Panc1 (cell line): ENCODE measurements at regions not wholly inside any gene's neighbourhood (a gene's known extent, or its start where the extent isn't known, plus 50 kb on each side); places are given as distances from the start of the nearest gene placed in this dataset.

Experiments
- ATAC-seq: fragments of 200-7000 bp; cut with Tn5 transposase; 2 replicates; pipeline ENCODE4 v1.9.1; 2020; ENCODE audit warnings: mild to moderate bottlenecking, moderate library complexity
- BruUV-seq: library from RNA; stranded (reverse); fragments of 400-500 nt; replicated peaks from 2 replicates; lab custom pipeline; 2021; lab: Mats Ljungman, UMichigan
- CTCF ChIA-PET: fragments of 300-600 bp; sonication (Branson Sonifier 250); formaldehyde crosslinking; loops from one replicate; lab custom pipeline; 2022; ENCODE audit warnings: antibody characterized with exemption; lab: Charles Lee
- POLR2A ChIA-PET: fragments of 300-600 bp; sonication (Branson Sonifier 250); formaldehyde crosslinking; loops from one replicate; lab custom pipeline; 2022; ENCODE audit warnings: antibody characterized with exemption; lab: Charles Lee
- DNase-seq: peaks from one replicate; pipeline ENCODE4 v3.0.0-alpha.2; 2010; ENCODE audit warnings: low read depth, low spot score
- H3K27ac ChIP-seq: 2 replicates; pipeline ENCODE4 v1.5.1; 2011; ENCODE audit warnings: mild to moderate bottlenecking, low read length, inconsistent platforms
- H3K27me3 ChIP-seq: fragments of 200-500 bp; sonication (Bioruptor generic); 2 replicates; pipeline ENCODE4 v1.6.0; 2014; ENCODE audit warnings: low read length, inconsistent platforms; ENCODE audit not compliant: control insufficient read depth, insufficient read depth
- H3K36me3 ChIP-seq: fragments of 200-500 bp; sonication (Bioruptor generic); 2 replicates; pipeline ENCODE4 v1.5.1; 2014; ENCODE audit warnings: inconsistent platforms, mild to moderate bottlenecking, low read length, moderate library complexity; ENCODE audit not compliant: control insufficient read depth, insufficient read depth
- H3K4me1 ChIP-seq: 2 replicates; pipeline ENCODE4 v1.5.1; 2011; ENCODE audit warnings: inconsistent platforms, mild to moderate bottlenecking, low read length, moderate library complexity; ENCODE audit not compliant: control insufficient read depth, insufficient read depth
- H3K4me3 ChIP-seq, 2 experiments: 2 replicates each; pipeline ENCODE4 v1.5.1; 2011 to 2012; ENCODE audit warnings: low read depth in 2 of 2, low read length in 2 of 2, mild to moderate bottlenecking in 2 of 2, inconsistent platforms in 1 of 2, moderate library complexity in 1 of 2
- H3K9me3 ChIP-seq: fragments of 200-500 bp; sonication (Bioruptor generic); 2 replicates; pipeline ENCODE4 v1.5.1; 2014; ENCODE audit warnings: low read depth, mild to moderate bottlenecking, inconsistent platforms, low read length, moderate library complexity; ENCODE audit not compliant: control insufficient read depth, insufficient read depth
- POLR2AphosphoS5 ChIP-seq: IDR thresholded peaks from 2 replicates; pipeline ENCODE4 v1.6.1; 2012; ENCODE audit warnings: mild to moderate bottlenecking, low read depth, low read length, moderate library complexity
- SIN3A ChIP-seq: IDR thresholded peaks from 2 replicates; pipeline ENCODE4 v1.6.1; 2012; ENCODE audit warnings: low read depth, mild to moderate bottlenecking, low read length, moderate library complexity, borderline replicate concordance; ENCODE audit not compliant: insufficient read depth
- TCF7L2 ChIP-seq: IDR thresholded peaks from 2 replicates; pipeline ENCODE4 v1.6.1; 2011; ENCODE audit warnings: mild to moderate bottlenecking, low read depth, low read length, inconsistent platforms
- in situ Hi-C: cut with HindIII; loops from 2 replicates; pipeline ENCODE4 v1.10.0; 2016; ENCODE audit warnings: low sequenced_read_pairs, low pct_unique_long_range_greater_than_20kb
- intact Hi-C: fragments of 100-400 bp; cut with micrococcal nuclease; formaldehyde crosslinking; loops from one replicate; pipeline ENCODE4 v1.10.0; 2022; ENCODE audit not compliant: unreplicated experiment
- TF ChIP-seq, protein P1 (sequence below): fragments of 450-650 bp; IDR thresholded peaks from 2 replicates; pipeline ENCODE4 v1.5.1; 2017; ENCODE audit warnings: mild to moderate bottlenecking
- TF ChIP-seq, protein P2 (sequence below), 2 experiments: IDR thresholded peaks; 2 replicates each; pipeline ENCODE4 v1.6.1; 2011 to 2012; ENCODE audit warnings: low read depth in 2 of 2, control low read depth in 1 of 2, low read length in 1 of 2, mild to moderate bottlenecking in 1 of 2, moderate library complexity in 1 of 2; ENCODE audit not compliant: insufficient read depth in 1 of 2

DNA sequence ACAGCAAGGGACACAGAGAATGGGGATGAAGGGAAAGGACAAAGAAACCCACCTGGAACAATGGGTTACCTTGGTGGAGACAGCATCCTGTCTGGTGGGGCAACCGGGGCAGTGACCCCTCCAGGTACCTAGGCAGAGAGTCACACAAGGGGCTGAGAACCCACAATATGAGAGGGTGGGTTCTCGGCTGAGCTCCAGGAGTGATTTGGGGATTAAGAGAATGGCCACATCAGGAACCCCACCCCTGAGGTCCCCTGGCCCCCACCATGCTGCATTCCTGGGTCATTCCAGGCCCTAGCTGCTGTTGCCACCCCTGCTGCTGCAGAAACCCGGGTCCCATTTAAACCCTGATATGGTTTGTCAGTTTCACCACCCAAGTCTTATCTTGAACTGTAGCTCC, 172.3 kb downstream of the RTP5 start:
- POLR2A ChIA-PET: no interaction called here
- Histone ChIP-seq H3K36me3 (no peaks in the 10 kb centered on the region), H3K27ac (no peak overlapping the region), H3K9me3 (no peaks in the 10 kb centered on the region), H3K4me1 (no peaks in the 10 kb centered on the region), H3K27me3 (peaks cover 5% of the 10 kb centered on the region), H3K4me3 (no peak overlapping the region)
- in situ Hi-C loops (no loop called here), intact Hi-C loops (no loop called here)
- ATAC-seq (no peak), DNase-seq (no peak)
- BruUV-seq: no TSS peak
- CTCF ChIA-PET: no interaction called here
- TF ChIP-seq POLR2AphosphoS5: no peak
- no peak for TF ChIP-seq SIN3A
- TF ChIP-seq, protein P1, sequence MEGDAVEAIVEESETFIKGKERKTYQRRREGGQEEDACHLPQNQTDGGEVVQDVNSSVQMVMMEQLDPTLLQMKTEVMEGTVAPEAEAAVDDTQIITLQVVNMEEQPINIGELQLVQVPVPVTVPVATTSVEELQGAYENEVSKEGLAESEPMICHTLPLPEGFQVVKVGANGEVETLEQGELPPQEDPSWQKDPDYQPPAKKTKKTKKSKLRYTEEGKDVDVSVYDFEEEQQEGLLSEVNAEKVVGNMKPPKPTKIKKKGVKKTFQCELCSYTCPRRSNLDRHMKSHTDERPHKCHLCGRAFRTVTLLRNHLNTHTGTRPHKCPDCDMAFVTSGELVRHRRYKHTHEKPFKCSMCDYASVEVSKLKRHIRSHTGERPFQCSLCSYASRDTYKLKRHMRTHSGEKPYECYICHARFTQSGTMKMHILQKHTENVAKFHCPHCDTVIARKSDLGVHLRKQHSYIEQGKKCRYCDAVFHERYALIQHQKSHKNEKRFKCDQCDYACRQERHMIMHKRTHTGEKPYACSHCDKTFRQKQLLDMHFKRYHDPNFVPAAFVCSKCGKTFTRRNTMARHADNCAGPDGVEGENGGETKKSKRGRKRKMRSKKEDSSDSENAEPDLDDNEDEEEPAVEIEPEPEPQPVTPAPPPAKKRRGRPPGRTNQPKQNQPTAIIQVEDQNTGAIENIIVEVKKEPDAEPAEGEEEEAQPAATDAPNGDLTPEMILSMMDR: no peak
- no peak for TF ChIP-seq TCF7L2

- H3K36me3 ChIP-seq: no peaks in the 10 kb centered on the region
- POLR2A ChIA-PET: no interaction called here
- no peak overlapping the region for H3K27ac ChIP-seq
- peaks cover 2% of the 10 kb centered on the region; the same call in 1 of the 2 replicates for H3K27me3 ChIP-seq
- no peaks in the 10 kb centered on the region for H3K9me3 ChIP-seq
- BruUV-seq: no TSS peak
- no peak overlapping the region for H3K4me3 ChIP-seq
- ATAC-seq: no peak
- in situ Hi-C loops (no loop called here), intact Hi-C loops (no loop called here)
- CTCF ChIA-PET: no interaction called here
- DNase-seq: no peak
- H3K4me1 ChIP-seq: no peaks in the 10 kb centered on the region
- TF ChIP-seq, protein P2, sequence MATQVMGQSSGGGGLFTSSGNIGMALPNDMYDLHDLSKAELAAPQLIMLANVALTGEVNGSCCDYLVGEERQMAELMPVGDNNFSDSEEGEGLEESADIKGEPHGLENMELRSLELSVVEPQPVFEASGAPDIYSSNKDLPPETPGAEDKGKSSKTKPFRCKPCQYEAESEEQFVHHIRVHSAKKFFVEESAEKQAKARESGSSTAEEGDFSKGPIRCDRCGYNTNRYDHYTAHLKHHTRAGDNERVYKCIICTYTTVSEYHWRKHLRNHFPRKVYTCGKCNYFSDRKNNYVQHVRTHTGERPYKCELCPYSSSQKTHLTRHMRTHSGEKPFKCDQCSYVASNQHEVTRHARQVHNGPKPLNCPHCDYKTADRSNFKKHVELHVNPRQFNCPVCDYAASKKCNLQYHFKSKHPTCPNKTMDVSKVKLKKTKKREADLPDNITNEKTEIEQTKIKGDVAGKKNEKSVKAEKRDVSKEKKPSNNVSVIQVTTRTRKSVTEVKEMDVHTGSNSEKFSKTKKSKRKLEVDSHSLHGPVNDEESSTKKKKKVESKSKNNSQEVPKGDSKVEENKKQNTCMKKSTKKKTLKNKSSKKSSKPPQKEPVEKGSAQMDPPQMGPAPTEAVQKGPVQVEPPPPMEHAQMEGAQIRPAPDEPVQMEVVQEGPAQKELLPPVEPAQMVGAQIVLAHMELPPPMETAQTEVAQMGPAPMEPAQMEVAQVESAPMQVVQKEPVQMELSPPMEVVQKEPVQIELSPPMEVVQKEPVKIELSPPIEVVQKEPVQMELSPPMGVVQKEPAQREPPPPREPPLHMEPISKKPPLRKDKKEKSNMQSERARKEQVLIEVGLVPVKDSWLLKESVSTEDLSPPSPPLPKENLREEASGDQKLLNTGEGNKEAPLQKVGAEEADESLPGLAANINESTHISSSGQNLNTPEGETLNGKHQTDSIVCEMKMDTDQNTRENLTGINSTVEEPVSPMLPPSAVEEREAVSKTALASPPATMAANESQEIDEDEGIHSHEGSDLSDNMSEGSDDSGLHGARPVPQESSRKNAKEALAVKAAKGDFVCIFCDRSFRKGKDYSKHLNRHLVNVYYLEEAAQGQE (IDR thresholded peaks at IDR 0.05; ENCODE audit: insufficient read depth in 1 of 2, low read depth in 2 of 2, low read length in 1 of 2): no peak
- no peak for TF ChIP-seq POLR2AphosphoS5
- no peak for TF ChIP-seq SIN3A
- TF ChIP-seq TCF7L2: no peak
- TF ChIP-seq, protein P1: no peak
Measured at GRCh38 chr2:242043538-242044312, 174.2 kb downstream of the RTP5 start.
